ENCODE measurements at regions not wholly inside any gene's neighbourhood (a gene's known extent, or its start where the extent isn't known, plus 50 kb on each side); places are given as distances from the start of the nearest gene placed in this dataset.

GRCh38 chr1:78383923-78384322 lies 106.9 kb upstream of the PTGFR start:
- Mint-ChIP-seq H3K27ac (no peak overlapping the region), H3K4me3 (no peak overlapping the region), H3K9me3 (no peaks in the 10 kb centered on the region), H3K36me3 (ENCODE audit: low read depth) (no peaks in the 10 kb centered on the region), H3K27me3 (peaks cover 2% of the 10 kb centered on the region), H3K4me1 (ENCODE audit: low read depth) (no peaks in the 10 kb centered on the region)
- ChIA-PET POLR2A (no interaction called here), CTCF (no interaction called here)
- ATAC-seq, result no peak
- intact Hi-C loops (cut with micrococcal nuclease), result no loop called here
- TF ChIP-seq, protein P1, sequence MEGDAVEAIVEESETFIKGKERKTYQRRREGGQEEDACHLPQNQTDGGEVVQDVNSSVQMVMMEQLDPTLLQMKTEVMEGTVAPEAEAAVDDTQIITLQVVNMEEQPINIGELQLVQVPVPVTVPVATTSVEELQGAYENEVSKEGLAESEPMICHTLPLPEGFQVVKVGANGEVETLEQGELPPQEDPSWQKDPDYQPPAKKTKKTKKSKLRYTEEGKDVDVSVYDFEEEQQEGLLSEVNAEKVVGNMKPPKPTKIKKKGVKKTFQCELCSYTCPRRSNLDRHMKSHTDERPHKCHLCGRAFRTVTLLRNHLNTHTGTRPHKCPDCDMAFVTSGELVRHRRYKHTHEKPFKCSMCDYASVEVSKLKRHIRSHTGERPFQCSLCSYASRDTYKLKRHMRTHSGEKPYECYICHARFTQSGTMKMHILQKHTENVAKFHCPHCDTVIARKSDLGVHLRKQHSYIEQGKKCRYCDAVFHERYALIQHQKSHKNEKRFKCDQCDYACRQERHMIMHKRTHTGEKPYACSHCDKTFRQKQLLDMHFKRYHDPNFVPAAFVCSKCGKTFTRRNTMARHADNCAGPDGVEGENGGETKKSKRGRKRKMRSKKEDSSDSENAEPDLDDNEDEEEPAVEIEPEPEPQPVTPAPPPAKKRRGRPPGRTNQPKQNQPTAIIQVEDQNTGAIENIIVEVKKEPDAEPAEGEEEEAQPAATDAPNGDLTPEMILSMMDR (IDR thresholded peaks at IDR 0.05), result no peak
- no peak for DNase-seq

DNA sequence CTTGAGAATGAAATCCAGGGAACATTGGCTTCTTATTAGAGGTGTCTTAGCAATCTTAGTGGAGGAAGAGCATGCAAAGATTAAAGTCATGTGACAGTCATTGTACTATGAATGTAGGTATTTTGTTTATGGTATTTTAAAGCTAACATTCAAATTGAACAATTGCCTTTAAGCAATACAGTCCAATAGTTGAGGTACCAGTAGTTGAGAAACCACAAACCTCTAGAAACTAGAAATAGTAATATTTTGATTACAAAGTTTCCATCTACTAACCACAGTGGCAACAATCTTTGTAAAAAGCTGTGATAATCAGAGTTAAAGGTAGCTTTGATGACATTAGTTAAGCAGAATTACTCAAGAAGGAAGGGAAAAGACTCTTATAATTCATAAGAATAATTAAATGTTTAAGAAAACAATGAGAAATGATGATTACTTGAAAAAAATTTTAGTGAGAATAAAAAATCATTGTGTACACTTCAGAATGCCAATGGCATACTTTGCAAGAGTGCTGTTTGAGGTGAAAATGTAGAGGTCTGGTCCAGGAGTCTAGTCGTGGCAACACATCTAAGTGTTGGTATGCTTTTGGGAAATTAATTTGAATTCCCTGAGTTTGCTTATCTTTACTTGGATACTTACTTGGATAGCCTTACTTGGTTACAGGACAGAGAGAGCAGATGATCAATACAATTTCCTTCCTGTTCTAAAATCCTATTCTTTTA lies 104.9 kb upstream of the PTGFR start:
- DNase-seq, result no peak
- no peaks in the 10 kb centered on the region for H3K36me3 Mint-ChIP-seq (ENCODE audit: low read depth)
- intact Hi-C loops (cut with micrococcal nuclease), result no loop called here
- no peak overlapping the region for H3K27ac Mint-ChIP-seq
- H3K9me3 Mint-ChIP-seq, result no peaks in the 10 kb centered on the region
- ChIA-PET CTCF (no interaction called here), POLR2A (no interaction called here)
- H3K4me1 Mint-ChIP-seq (ENCODE audit: low read depth), result no peaks in the 10 kb centered on the region
- TF ChIP-seq, protein P1 (IDR thresholded peaks at IDR 0.05), result no peak
- H3K27me3 Mint-ChIP-seq, result peaks cover 2% of the 10 kb centered on the region
- H3K4me3 Mint-ChIP-seq, result no peak overlapping the region
- ATAC-seq, result no peak

DNA sequence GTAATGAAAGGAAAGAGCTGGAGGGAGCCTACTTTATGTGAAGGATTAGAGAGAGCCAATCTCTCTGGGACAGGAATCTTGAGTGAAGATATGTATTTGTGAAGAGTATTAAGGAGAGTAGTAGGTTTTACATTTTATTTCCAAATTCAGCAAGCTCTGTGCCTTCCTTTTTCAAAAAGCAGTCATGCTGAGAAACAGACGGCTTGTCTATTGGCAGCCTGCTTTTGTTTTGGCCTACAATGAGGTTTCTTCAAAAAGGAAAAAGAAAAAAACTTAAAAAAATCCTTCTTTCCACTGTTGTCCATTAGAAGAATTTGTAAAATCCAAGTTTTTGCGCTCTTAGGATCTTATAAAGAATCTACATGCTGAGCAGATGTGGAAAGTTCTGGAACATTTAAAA lies 103.6 kb upstream of the PTGFR start:
- H3K27ac Mint-ChIP-seq, result no peak overlapping the region
- ChIA-PET CTCF (no interaction called here), POLR2A (no interaction called here)
- ATAC-seq (no peak), DNase-seq (no peak)
- H3K9me3 Mint-ChIP-seq, result no peaks in the 10 kb centered on the region
- TF ChIP-seq, protein P1 (IDR thresholded peaks at IDR 0.05), result no peak
- H3K27me3 Mint-ChIP-seq, result peaks cover 2% of the 10 kb centered on the region
- H3K4me3 Mint-ChIP-seq, result no peak overlapping the region
- H3K4me1 Mint-ChIP-seq (ENCODE audit: low read depth), result no peaks in the 10 kb centered on the region
- no peaks in the 10 kb centered on the region for H3K36me3 Mint-ChIP-seq (ENCODE audit: low read depth)
- intact Hi-C loops (cut with micrococcal nuclease), result no loop called here

- H3K27ac Mint-ChIP-seq, result no peak overlapping the region
- H3K9me3 Mint-ChIP-seq, result no peaks in the 10 kb centered on the region
- H3K4me3 Mint-ChIP-seq, result no peak overlapping the region
- POLR2A ChIA-PET, result no interaction called here
- TF ChIP-seq, protein P1 (IDR thresholded peaks at IDR 0.05), result no peak
- ATAC-seq, result no peak
- peaks cover 2% of the 10 kb centered on the region for H3K27me3 Mint-ChIP-seq
- no peaks in the 10 kb centered on the region for H3K4me1 Mint-ChIP-seq (ENCODE audit: low read depth)
- DNase-seq, result no peak
- intact Hi-C loops (cut with micrococcal nuclease), result no loop called here
- no peaks in the 10 kb centered on the region for H3K36me3 Mint-ChIP-seq (ENCODE audit: low read depth)
- CTCF ChIA-PET, result no interaction called here
These were observed 102.9 kb upstream of the PTGFR start for GRCh38 chr1:78387871-78388270.

- ATAC-seq (no peak), DNase-seq (no peak)
- H3K36me3 Mint-ChIP-seq (ENCODE audit: low read depth), result no peaks in the 10 kb centered on the region
- TF ChIP-seq, protein P1 (IDR thresholded peaks at IDR 0.05), result no peak
- POLR2A ChIA-PET, result no interaction called here
- H3K27me3 Mint-ChIP-seq, result peaks cover 2% of the 10 kb centered on the region
- H3K9me3 Mint-ChIP-seq, result no peaks in the 10 kb centered on the region
- no peak overlapping the region for H3K4me3 Mint-ChIP-seq
- no peak overlapping the region for H3K27ac Mint-ChIP-seq
- intact Hi-C loops (cut with micrococcal nuclease), result no loop called here
- H3K4me1 Mint-ChIP-seq (ENCODE audit: low read depth), result no peaks in the 10 kb centered on the region
- CTCF ChIA-PET, result no interaction called here
These were observed 102.5 kb upstream of the PTGFR start for GRCh38 chr1:78388275-78388674.

All from activated CD8-positive, alpha-beta T cell treated with anti-CD3 and anti-CD28 coated beads for 36 hours (primary cell).